Activated T-cell treated with anti-CD3 and anti-CD28 coated beads, Interleukin-2, amount 50 U/mL, for 4 hours (primary cell): ENCODE measurements at regions not wholly inside any gene's neighbourhood (a gene's known extent, or its start where the extent isn't known, plus 50 kb on each side); places are given as distances from the start of the nearest gene placed in this dataset.

Experiments
- ATAC-seq, 2 donors: fragments of 200-7000 bp; cut with Tn5 transposase; one replicate each; pipeline ENCODE4 v1.10.0; 2021
- DNase-seq: peaks from one replicate; pipeline ENCODE4 v3.0.0-alpha.2; 2020
- H3K27me3 Mint-ChIP-seq: one replicate; pipeline ENCODE4 v1.8.0; 2021; ENCODE audit warnings: low read depth, mixed read lengths
- H3K36me3 Mint-ChIP-seq: one replicate; pipeline ENCODE4 v1.8.0; 2022; ENCODE audit warnings: mixed read lengths; ENCODE audit not compliant: insufficient read depth
- H3K4me1 Mint-ChIP-seq: one replicate; pipeline ENCODE4 v1.8.0; 2021; ENCODE audit warnings: low read depth, mixed read lengths
- H3K4me3 Mint-ChIP-seq: one replicate; pipeline ENCODE4 v1.8.0; 2021; ENCODE audit warnings: mild to moderate bottlenecking, moderate library complexity, mixed read lengths
- H3K9me3 Mint-ChIP-seq: one replicate; pipeline ENCODE4 v1.8.0; 2021; ENCODE audit warnings: mixed read lengths

DNA sequence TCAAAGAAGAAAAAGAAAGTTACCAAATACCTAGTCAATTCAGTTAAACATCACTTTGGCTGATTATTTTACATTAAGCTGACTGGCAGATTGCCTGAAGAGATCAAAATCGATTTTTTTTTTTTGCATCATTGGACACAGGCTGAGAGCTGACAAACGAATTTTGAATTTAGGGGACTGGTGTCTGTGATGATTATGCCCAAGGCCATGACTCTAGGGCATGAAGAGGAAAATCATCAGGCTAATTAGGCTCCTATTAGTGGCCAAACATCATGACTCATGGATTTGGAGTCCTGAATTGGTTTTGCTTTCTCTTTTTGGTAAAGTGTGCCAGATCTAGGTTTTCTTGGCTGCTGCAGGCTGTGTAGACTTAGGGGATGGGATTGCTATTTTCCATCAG is 829.3 kb upstream of the LCORL start:
- H3K4me1 Mint-ChIP-seq: no peaks in the 10 kb centered on the region
- H3K9me3 Mint-ChIP-seq: peaks cover 28% of the 10 kb centered on the region
- H3K27me3 Mint-ChIP-seq: no peaks in the 10 kb centered on the region
- no peaks in the 10 kb centered on the region for H3K36me3 Mint-ChIP-seq
- DNase-seq: no peak
- ATAC-seq: no peak
- no peak overlapping the region for H3K4me3 Mint-ChIP-seq

DNA sequence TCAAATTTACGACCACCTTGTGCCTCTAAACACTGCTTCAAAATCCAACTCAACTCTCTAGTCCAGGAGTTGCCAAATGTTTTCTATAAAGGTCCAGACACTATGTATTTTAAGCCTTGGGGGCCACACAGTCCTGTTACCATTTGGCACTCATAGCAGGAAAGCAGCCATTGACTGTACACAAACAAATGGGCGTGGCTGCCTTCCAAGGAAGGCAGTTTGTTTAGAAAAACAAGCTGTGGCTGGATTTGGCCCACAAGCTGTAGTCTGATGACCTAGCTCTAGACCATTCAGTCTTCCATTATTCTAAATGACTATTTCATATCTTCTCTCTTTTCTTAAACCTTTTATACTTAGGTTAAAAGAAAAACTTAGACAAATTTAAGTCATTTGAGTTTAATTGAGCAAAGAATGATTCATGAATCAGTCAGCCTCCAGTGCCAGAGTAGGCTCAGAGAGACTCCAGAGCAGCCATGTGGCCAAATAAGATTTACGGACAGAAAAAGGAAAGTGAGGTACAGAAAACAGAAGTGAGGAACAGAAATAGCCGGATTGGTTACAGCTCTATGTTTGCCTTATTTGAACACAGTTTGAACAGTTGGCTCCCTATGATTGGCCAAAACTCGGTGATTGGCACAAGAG is 825.8 kb upstream of the LCORL start:
- Mint-ChIP-seq H3K36me3 (no peaks in the 10 kb centered on the region), H3K4me1 (no peaks in the 10 kb centered on the region), H3K27me3 (no peaks in the 10 kb centered on the region), H3K4me3 (no peak overlapping the region), H3K9me3 (peaks cover 23% of the 10 kb centered on the region)
- DNase-seq: no peak
- ATAC-seq: no peak

DNA sequence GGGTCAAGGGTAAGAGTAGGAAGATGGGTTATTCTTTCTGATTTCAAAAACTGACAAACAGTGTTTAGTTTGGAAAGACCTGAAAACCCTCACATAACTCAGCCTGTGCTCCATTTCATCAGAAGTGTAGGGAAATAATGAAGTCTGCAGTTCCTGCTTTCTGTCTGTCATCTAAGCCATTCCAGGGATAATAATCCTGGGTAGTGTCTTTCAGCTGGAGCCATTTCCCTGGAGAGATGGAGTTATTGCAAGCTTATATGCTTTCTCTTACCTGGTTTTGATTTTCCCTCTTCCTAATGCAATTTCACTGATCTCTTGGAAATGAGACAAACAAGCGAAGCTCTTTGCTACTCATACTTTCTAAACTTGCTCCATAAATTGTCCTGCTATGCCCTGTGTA is 824.8 kb upstream of the LCORL start:
- DNase-seq (no peak), ATAC-seq (no peak)
- no peaks in the 10 kb centered on the region for H3K36me3 Mint-ChIP-seq
- H3K4me1 Mint-ChIP-seq: no peaks in the 10 kb centered on the region
- H3K27me3 Mint-ChIP-seq: no peaks in the 10 kb centered on the region
- H3K9me3 Mint-ChIP-seq: peaks cover 23% of the 10 kb centered on the region
- no peak overlapping the region for H3K4me3 Mint-ChIP-seq

DNA sequence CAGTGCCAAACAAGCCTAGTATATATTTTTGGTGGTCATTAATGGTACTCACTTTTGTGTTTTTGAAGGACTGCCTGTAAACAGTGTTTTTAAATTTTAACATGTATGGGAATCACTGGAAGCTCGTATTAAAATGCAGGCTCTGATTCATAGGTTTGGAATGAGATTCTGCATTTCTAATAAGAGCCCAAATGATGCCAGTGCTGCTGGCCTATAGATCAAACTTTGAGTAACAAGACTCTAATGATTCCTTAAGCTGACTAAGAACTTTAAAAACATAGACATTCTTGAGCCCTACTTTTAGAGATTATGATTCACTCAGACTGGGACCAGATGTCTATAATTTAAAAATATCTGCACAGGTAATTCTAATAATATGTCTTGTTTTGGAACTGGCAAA is 823.2 kb upstream of the LCORL start:
- no peaks in the 10 kb centered on the region for H3K36me3 Mint-ChIP-seq

DNA sequence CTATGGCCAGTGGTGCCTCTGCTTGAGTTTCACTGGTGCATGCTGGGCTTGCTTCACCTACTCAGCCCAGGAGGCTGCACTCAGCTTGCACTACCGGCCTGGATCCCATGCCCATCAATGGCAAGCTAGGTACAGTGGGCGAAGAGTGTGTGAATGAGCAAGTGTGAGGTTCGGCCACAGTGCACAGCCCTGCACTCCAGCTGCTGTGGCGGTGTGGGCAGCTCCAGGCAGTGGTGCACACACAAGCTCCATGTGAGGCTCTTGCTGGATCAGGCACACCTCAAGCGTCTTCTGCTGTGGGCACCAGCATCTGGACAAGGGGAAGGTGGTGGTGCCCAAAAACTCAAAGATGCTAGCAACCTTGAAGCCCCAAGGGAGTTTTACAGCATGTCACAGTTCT is 820.9 kb upstream of the LCORL start:
- Mint-ChIP-seq H3K4me3 (no peak overlapping the region), H3K4me1 (no peaks in the 10 kb centered on the region), H3K9me3 (peaks cover 14% of the 10 kb centered on the region), H3K36me3 (no peaks in the 10 kb centered on the region), H3K27me3 (no peaks in the 10 kb centered on the region)
- ATAC-seq (no peak), DNase-seq (no peak)

More for the DNA sequence above, 823.2 kb upstream of the LCORL start:
- Mint-ChIP-seq H3K27me3 (no peaks in the 10 kb centered on the region), H3K4me1 (no peaks in the 10 kb centered on the region), H3K4me3 (no peak overlapping the region), H3K9me3 (peaks cover 18% of the 10 kb centered on the region)
- ATAC-seq (no peak), DNase-seq (no peak)

DNA sequence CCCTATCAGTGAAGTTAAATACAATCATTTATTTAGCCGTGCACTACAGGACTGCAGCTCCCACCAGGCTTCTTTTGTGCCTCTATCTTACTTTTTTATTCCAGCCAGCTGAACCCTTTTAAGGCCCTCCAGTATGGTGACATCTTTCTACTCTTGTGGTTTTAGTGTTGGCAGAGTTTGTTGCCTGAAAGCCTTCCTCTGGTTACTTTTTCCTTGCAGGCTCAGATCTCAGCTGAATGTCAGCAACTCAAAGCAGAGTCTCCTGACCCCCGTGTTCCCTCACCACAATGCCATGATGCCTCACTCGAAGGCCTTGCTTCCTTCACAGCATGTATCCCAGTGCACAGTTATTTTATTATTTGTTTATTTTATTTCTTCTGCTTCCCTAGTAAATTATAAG is 818.9 kb upstream of the LCORL start:
- DNase-seq: no peak
- Mint-ChIP-seq H3K4me3 (no peak overlapping the region), H3K9me3 (peaks cover 23% of the 10 kb centered on the region), H3K4me1 (no peaks in the 10 kb centered on the region), H3K36me3 (no peaks in the 10 kb centered on the region), H3K27me3 (no peaks in the 10 kb centered on the region)
- no peak for ATAC-seq

DNA sequence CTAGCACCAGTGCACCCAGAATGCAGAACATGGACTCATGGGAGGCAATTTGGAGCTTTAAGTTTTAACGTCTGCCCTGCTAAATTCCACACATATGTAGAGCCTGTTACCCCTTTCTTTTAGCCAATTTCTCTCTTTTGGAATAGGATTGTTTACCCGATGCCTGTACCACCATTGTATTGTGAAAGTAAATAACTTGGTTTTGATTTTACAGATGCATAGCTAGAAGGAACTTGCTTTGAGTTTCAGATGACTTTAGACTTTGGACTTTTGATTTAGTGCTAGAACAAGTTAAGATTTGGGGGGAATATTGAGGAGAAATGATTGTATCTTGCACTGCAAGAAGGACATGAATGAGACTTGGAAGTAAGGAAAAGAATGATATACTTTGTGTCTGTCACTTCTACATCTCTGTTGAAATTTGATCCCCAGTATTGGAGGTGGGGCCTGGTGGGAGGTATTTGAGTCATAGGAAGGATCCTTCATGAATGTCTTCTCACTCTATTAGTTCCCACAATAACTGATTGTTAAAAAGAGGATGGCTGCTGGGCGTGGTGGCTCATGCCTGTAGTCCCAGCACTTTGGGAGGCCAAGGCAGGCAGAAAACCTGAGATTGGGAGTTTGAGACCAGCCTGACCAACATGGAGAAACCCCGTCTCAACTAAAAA is 794.8 kb upstream of the LCORL start:
- DNase-seq: no peak
- Mint-ChIP-seq H3K9me3 (no peaks in the 10 kb centered on the region), H3K36me3 (no peaks in the 10 kb centered on the region), H3K4me1 (no peaks in the 10 kb centered on the region), H3K4me3 (no peak overlapping the region), H3K27me3 (no peaks in the 10 kb centered on the region)
- ATAC-seq: no peak

DNA sequence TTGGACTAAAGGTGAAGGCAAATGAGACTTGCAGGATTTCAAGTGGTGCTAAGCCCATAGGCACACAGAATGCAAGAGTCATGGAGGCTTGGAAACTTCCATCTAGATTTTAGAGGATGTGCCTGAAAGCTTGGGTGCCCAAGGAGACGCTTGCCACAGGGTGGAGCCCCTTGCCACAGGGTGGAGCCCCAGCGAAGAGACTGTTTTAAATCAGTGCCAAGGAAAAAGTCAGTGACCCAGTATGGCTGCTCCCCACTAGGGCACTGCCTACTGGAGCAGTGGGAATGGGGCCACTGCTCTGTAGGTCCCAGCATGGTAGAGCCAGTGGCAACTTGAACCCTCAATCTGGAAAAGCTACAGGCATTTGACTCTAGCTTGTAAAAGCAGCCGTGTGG is 794.2 kb upstream of the LCORL start:
- no peak overlapping the region for H3K4me3 Mint-ChIP-seq
- ATAC-seq (no peak), DNase-seq (no peak)
- no peaks in the 10 kb centered on the region for H3K27me3 Mint-ChIP-seq
- H3K9me3 Mint-ChIP-seq: peaks cover 6% of the 10 kb centered on the region
- H3K4me1 Mint-ChIP-seq: no peaks in the 10 kb centered on the region
- H3K36me3 Mint-ChIP-seq: no peaks in the 10 kb centered on the region

DNA sequence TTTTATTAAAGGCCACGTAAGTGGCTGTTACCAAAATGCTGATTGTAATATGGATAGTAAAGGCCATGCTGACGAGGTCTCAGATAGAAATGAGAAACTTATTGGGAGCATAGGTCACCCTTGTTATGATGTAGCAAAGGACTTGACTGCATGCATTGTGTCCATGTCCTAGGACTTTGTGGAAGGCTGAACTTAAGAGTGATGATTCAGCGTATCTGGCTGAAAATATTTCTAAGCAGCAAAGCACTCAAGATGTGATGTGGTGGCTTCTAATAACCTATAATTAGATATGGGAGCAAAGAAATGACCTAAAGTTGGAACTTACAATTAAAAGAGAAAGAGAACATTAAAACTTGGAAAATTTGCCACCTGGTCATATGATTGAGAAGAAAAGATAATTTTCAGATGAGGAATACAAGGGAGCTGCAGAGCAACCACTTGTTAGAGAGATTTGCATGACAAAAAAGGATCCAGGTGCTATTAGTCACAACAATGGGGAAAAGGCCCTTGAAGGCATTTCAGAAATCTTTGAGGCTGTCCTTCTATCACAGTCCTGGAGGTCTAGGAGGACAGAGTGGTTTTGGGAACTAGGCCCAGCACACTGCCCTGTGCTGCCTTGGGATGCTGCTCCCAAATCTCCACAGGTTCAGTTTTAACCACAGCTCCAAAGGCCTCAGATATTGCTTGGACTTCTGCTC is 793.7 kb upstream of the LCORL start:
- Mint-ChIP-seq H3K27me3 (no peaks in the 10 kb centered on the region), H3K4me3 (no peak overlapping the region)

DNA sequence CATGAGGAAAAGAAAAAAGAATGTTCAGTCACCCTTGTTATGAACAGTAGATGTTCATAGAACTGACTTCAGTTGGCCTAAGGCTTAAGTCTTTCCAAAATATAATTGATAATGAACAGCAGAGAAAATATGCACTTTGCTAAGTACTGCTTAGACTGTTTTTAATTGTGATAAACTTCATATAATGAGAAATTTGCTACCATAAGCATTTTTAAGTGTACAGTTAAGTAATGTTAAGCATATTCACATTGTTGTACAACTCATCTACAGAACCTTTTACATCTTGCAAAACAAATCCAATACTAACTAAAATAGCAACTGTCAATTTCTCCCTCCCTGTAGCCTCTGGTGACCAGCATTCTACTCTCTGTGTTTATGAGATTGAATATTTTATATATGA is 792.2 kb upstream of the LCORL start:
- DNase-seq: no peak
- Mint-ChIP-seq H3K4me1 (no peaks in the 10 kb centered on the region), H3K9me3 (peaks cover 8% of the 10 kb centered on the region), H3K36me3 (no peaks in the 10 kb centered on the region), H3K27me3 (no peaks in the 10 kb centered on the region), H3K4me3 (no peak overlapping the region)
- ATAC-seq: no peak

More for the DNA sequence above, 793.7 kb upstream of the LCORL start:
- H3K36me3 Mint-ChIP-seq: no peaks in the 10 kb centered on the region
- no peaks in the 10 kb centered on the region for H3K4me1 Mint-ChIP-seq
- DNase-seq: no peak
- no peak for ATAC-seq
- peaks cover 8% of the 10 kb centered on the region for H3K9me3 Mint-ChIP-seq

DNA sequence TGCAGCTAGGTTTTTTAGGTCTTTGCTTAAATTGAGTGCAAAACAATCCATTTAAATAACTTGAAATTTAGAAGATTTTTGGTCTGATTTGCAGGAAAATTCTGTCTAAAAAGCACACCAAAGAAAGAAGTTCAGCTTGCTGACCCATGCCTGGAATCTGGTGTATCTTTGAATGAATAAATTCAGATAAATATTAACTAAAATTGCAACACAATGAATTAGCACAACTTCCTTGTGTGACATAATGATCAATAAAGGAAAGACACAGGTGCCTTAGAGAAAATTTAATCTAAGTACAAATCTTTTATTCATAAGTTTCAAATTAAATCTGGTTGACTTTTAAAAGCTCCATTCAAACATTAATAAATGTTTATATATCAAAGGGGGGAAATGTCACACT is 791.5 kb upstream of the LCORL start:
- ATAC-seq (no peak), DNase-seq (no peak)
- no peaks in the 10 kb centered on the region for H3K36me3 Mint-ChIP-seq
- peaks cover 8% of the 10 kb centered on the region for H3K9me3 Mint-ChIP-seq
- H3K4me1 Mint-ChIP-seq: no peaks in the 10 kb centered on the region
- no peaks in the 10 kb centered on the region for H3K27me3 Mint-ChIP-seq
- no peak overlapping the region for H3K4me3 Mint-ChIP-seq

DNA sequence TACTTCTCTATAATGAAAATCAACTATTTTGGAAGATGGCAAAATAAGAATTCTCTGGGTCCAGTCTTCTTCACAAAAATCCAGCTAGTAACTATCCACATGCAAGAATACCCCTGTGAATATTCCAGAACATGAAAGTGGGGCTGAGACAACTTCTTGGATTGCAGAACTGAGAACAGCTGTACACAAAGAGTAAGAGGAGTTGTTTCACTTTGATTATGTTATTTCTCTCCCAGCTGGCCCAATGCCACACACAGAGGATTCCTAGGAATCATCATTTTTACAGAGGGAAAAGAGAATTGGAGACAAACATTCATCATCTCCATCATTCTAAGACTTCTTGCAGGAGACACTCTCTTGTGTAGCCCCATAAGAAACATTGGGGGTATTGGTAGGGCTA is 782.2 kb upstream of the LCORL start:
- Mint-ChIP-seq H3K36me3 (no peaks in the 10 kb centered on the region), H3K4me1 (no peaks in the 10 kb centered on the region), H3K27me3 (no peaks in the 10 kb centered on the region), H3K4me3 (no peak overlapping the region), H3K9me3 (peaks cover 4% of the 10 kb centered on the region)
- ATAC-seq: no peak
- no peak for DNase-seq

DNA sequence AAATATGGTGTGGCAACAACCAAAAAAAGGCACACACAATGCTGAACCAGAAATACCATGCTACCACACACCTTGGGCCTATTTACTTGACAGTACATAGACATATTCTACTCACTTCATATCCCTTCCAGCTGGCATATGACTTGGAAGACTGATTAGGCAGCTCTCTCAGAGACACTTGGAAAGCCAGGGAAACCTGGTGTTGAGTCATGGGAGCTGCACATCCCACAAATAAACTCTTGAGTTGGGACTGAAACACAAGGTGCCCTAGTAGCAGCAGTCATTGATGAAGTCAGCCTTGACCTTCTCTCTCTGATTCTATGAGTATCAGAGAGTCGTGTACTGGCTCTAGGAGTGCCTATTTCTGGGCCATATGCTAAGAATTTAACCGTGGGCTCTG is 776.6 kb upstream of the LCORL start:
- ATAC-seq: no peak
- Mint-ChIP-seq H3K9me3 (no peaks in the 10 kb centered on the region), H3K36me3 (no peaks in the 10 kb centered on the region)

DNA sequence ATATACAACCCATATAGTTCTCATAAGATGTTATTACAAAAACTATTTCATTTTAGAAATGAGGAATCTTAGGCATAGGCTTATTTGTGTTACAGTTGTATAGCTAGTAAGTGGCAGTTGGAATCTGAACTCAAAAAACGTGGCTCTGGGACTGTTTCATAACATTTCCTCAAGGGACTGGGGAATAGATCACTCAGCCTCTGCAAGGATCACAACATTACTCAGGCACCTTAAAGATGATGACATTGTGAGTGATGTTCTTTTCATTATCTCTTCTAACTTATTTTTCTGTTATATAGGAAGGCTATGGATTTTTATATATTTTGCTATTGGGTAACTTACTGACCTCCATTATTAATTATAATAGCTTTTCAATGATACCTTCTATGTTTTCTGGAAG is 774.2 kb upstream of the LCORL start:
- no peak for ATAC-seq
- Mint-ChIP-seq H3K36me3 (no peaks in the 10 kb centered on the region), H3K27me3 (no peaks in the 10 kb centered on the region), H3K4me3 (no peak overlapping the region), H3K4me1 (no peaks in the 10 kb centered on the region), H3K9me3 (no peaks in the 10 kb centered on the region)
- DNase-seq: no peak

More for the DNA sequence above, 776.6 kb upstream of the LCORL start:
- no peak for DNase-seq
- Mint-ChIP-seq H3K4me1 (no peaks in the 10 kb centered on the region), H3K27me3 (no peaks in the 10 kb centered on the region), H3K4me3 (no peak overlapping the region)
